ENCODE measurements at regions not wholly inside any gene's neighbourhood (a gene's known extent, or its start where the extent isn't known, plus 50 kb on each side); places are given as distances from the start of the nearest gene placed in this dataset.
"Not testable (repeated sequence)": the region's sequence is repeated elsewhere in the genome, so short reads cannot be mapped to it uniquely, and the experiment has no call there.

GRCh38 chr1:108345776-108346531, 102.1 kb upstream of the NBPF4 start:
- Histone ChIP-seq H3K27ac (ENCODE audit: low read depth, low read length) (no peak overlapping the region), H3K4me2 (ENCODE audit: low read length) (no peak overlapping the region), H3K79me2 (ENCODE audit: insufficient read depth, low read length) (no peaks in the 10 kb centered on the region), H4K20me1 (ENCODE audit: insufficient read depth, low read length) (no peaks in the 10 kb centered on the region), H2AFZ (ENCODE audit: low read depth, low read length) (no peak overlapping the region), H3K9ac (ENCODE audit: low read length) (no peak overlapping the region), H3K4me3 (ENCODE audit: insufficient read depth, low read depth, low read length) (no peak overlapping the region), H3K9me3 (ENCODE audit: insufficient read depth, low read depth, low read length) (no peaks in the 10 kb centered on the region), H3K36me3 (ENCODE audit: insufficient read depth, low read length) (no peaks in the 10 kb centered on the region), H3K27me3 (ENCODE audit: insufficient read depth, low read length) (no peaks in the 10 kb centered on the region), H3K4me1 (ENCODE audit: insufficient read depth, low read length) (no peaks in the 10 kb centered on the region)
- DNase-seq (ENCODE audit: low read depth) (no peak), FAIRE-seq (no peak)
- Mint-ChIP-seq H3K4me3 (ENCODE audit: unreplicated experiment) (no peak overlapping the region), H3K4me1 (ENCODE audit: low read depth, unreplicated experiment) (no peaks in the 10 kb centered on the region), H3K27ac (ENCODE audit: unreplicated experiment) (no peak overlapping the region), H3K9me3 (ENCODE audit: unreplicated experiment) (no peaks in the 10 kb centered on the region), H3K27me3 (ENCODE audit: low read depth, unreplicated experiment) (no peaks in the 10 kb centered on the region), H3K36me3 (ENCODE audit: low read depth, unreplicated experiment) (no peaks in the 10 kb centered on the region)
- TF ChIP-seq EZH2 (IDR thresholded peaks at IDR 0.05; ENCODE audit: insufficient read depth, low read length): no peak

GRCh38 chr1:108357802-108358201, 92.3 kb upstream of the NBPF6 start:
- Mint-ChIP-seq H3K4me3 (ENCODE audit: unreplicated experiment) (no peak overlapping the region), H3K9me3 (ENCODE audit: unreplicated experiment) (peaks cover 10% of the 10 kb centered on the region), H3K27me3 (ENCODE audit: low read depth, unreplicated experiment) (no peaks in the 10 kb centered on the region), H3K27ac (ENCODE audit: unreplicated experiment) (no peak overlapping the region), H3K36me3 (ENCODE audit: low read depth, unreplicated experiment) (no peaks in the 10 kb centered on the region), H3K4me1 (ENCODE audit: low read depth, unreplicated experiment) (peaks cover 5% of the 10 kb centered on the region)
- H3K27ac ChIP-seq (ENCODE audit: low read depth, low read length): no peak overlapping the region
- H2AFZ ChIP-seq (ENCODE audit: low read depth, low read length): no peak overlapping the region
- DNase-seq (ENCODE audit: low read depth): no peak
- no peaks in the 10 kb centered on the region for H3K4me1 ChIP-seq (ENCODE audit: insufficient read depth, low read length)
- no peaks in the 10 kb centered on the region for H3K9me3 ChIP-seq (ENCODE audit: insufficient read depth, low read depth, low read length)
- no peak for FAIRE-seq
- TF ChIP-seq CTCF (IDR thresholded peaks at IDR 0.05; ENCODE audit: insufficient read depth, low read depth, low read length) (no peak), EZH2 (IDR thresholded peaks at IDR 0.05; ENCODE audit: insufficient read depth, low read length) (no peak)
- no peaks in the 10 kb centered on the region for H3K36me3 ChIP-seq (ENCODE audit: insufficient read depth, low read length)
- no peak overlapping the region for H3K4me3 ChIP-seq (ENCODE audit: insufficient read depth, low read depth, low read length)
- no peak overlapping the region for H3K9ac ChIP-seq (ENCODE audit: low read length)
- no peaks in the 10 kb centered on the region for H3K79me2 ChIP-seq (ENCODE audit: insufficient read depth, low read length)
- no peaks in the 10 kb centered on the region for H4K20me1 ChIP-seq (ENCODE audit: insufficient read depth, low read length)
- no peak overlapping the region for H3K4me2 ChIP-seq (ENCODE audit: low read length)
- H3K27me3 ChIP-seq (ENCODE audit: insufficient read depth, low read length): no peaks in the 10 kb centered on the region

- H3K36me3 Mint-ChIP-seq (ENCODE audit: low read depth, unreplicated experiment); H3K27me3 Mint-ChIP-seq (ENCODE audit: low read depth, unreplicated experiment); H3K4me3 Mint-ChIP-seq (ENCODE audit: unreplicated experiment); H3K4me3 ChIP-seq (ENCODE audit: insufficient read depth, low read depth, low read length); H3K4me1 ChIP-seq (ENCODE audit: insufficient read depth, low read length); H3K9me3 Mint-ChIP-seq (ENCODE audit: unreplicated experiment); H3K79me2 ChIP-seq (ENCODE audit: insufficient read depth, low read length); H4K20me1 ChIP-seq (ENCODE audit: insufficient read depth, low read length); DNase-seq (ENCODE audit: low read depth); H2AFZ ChIP-seq (ENCODE audit: low read depth, low read length); H3K9ac ChIP-seq (ENCODE audit: low read length); H3K27me3 ChIP-seq (ENCODE audit: insufficient read depth, low read length); H3K27ac ChIP-seq (ENCODE audit: low read depth, low read length); H3K36me3 ChIP-seq (ENCODE audit: insufficient read depth, low read length); FAIRE-seq; H3K4me2 ChIP-seq (ENCODE audit: low read length); H3K4me1 Mint-ChIP-seq (ENCODE audit: low read depth, unreplicated experiment); H3K27ac Mint-ChIP-seq (ENCODE audit: unreplicated experiment); H3K9me3 ChIP-seq (ENCODE audit: insufficient read depth, low read depth, low read length): not testable (repeated sequence)
These were observed 69.9 kb upstream of the NBPF6 start for GRCh38 chr1:108380059-108380832.

Data from astrocyte (in vitro differentiated cells and primary cell).